Esophagus squamous epithelium (tissue), 5 donors: ENCODE measurements at regions not wholly inside any gene's neighbourhood (a gene's known extent, or its start where the extent isn't known, plus 50 kb on each side); places are given as distances from the start of the nearest gene placed in this dataset.

Source experiments
- DNase-seq: peaks from one replicate; lab custom pipeline; 2025; lab: John Stamatoyannopoulos, UW
- H3K27ac ChIP-seq, 4 donors: fragments of 200-600 bp; sonication (generic); one replicate each; pipeline ENCODE4 v1.5.1; 2016 to 2019; ENCODE audit warnings: mild to moderate bottlenecking in 1 of 4
- H3K27me3 ChIP-seq, 4 donors: fragments of 200-600 bp; sonication (generic); 1 replicate in 3 of 4; 2 replicates in 1 of 4; pipeline versions ENCODE4 v1.5.1 to v1.6.0; 2017 to 2021; ENCODE audit warnings: antibody characterized with exemption in 1 of 4
- H3K36me3 ChIP-seq, 3 donors: fragments of 200-600 bp; sonication (generic); one replicate each; pipeline ENCODE4 v1.5.1; 2016 to 2019
- H3K4me1 ChIP-seq, 3 donors: fragments of 200-600 bp; sonication (generic); one replicate each; pipeline ENCODE4 v1.5.1; 2017 to 2019
- H3K4me3 ChIP-seq, 4 donors: fragments of 200-600 bp; sonication (generic); 1 replicate in 3 of 4; 2 replicates in 1 of 4; pipeline ENCODE4 v1.5.1; 2016 to 2019; ENCODE audit warnings: mild to moderate bottlenecking in 2 of 4, moderate library complexity in 1 of 4
- H3K9me3 ChIP-seq, 3 donors: fragments of 200-600 bp; sonication (generic); one replicate each; pipeline ENCODE4 v1.5.1; 2016 to 2019
- POLR2A ChIP-seq, 4 donors: fragments of 450-650 bp; IDR thresholded peaks; one replicate each; pipeline ENCODE4 v1.6.1; 2017; ENCODE audit warnings: antibody characterized with exemption in 4 of 4, mild to moderate bottlenecking in 4 of 4, moderate library complexity in 3 of 4
- WGBS, 2 donors: methylation state at CpG; one replicate each; pipeline ENCODE4 v1.1.5; 2018; 5-methylcytosine and 5-hydroxymethylcytosine counted together
- intact Hi-C: fragments of 100-400 bp; cut with DNase I; formaldehyde crosslinking; loops from one replicate; pipeline ENCODE4 v1.15.0; 2022
- TF ChIP-seq, protein P1 (sequence below), 6 experiments: fragments of 450-650 bp in 4 of 6; fragments of 200-600 bp in 2 of 6; sonication (generic) in 2 of 6; IDR thresholded peaks; one replicate each; pipeline ENCODE4 v1.5.1; 2016 to 2019; ENCODE audit warnings: antibody characterized with exemption in 6 of 6, mild to moderate bottlenecking in 4 of 6, moderate library complexity in 4 of 6
- donor health status: DM: yes; HTN: yes; CAD: no.

DNA sequence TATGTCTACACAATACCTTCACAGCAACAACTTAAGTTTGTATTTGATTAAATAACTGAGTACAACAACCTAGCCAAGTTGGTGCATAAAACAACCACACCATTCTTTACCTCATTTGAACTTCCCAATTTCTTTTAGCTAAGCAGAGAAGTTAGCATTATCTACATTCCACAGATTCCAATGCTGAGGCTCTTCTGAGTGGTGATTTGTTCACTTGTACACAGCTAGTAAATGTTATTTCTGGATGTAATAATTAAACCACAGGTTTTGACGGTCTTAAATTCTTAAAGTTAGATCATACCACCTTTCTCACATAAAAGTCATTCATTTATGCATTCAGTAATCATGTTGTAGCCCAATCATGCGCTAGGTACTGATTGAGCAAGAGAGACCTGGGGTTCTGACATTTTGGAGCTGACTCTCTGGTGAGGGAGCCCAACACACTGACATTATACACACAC is 102.5 kb downstream of the SST start:
- intact Hi-C loops, result no loop called here
- Histone ChIP-seq H3K4me1 (no peaks in the 10 kb centered on the region), H3K4me3 (no peak overlapping the region), H3K36me3 (no peaks in the 10 kb centered on the region), H3K9me3 (no peaks in the 10 kb centered on the region), H3K27ac (no peak overlapping the region), H3K27me3 (peaks cover 0 to 16% (median 0%) of the 10 kb centered on the region in 4 donors)
- no peak for TF ChIP-seq POLR2A (IDR thresholded peaks at IDR 0.05)
- TF ChIP-seq, protein P1, sequence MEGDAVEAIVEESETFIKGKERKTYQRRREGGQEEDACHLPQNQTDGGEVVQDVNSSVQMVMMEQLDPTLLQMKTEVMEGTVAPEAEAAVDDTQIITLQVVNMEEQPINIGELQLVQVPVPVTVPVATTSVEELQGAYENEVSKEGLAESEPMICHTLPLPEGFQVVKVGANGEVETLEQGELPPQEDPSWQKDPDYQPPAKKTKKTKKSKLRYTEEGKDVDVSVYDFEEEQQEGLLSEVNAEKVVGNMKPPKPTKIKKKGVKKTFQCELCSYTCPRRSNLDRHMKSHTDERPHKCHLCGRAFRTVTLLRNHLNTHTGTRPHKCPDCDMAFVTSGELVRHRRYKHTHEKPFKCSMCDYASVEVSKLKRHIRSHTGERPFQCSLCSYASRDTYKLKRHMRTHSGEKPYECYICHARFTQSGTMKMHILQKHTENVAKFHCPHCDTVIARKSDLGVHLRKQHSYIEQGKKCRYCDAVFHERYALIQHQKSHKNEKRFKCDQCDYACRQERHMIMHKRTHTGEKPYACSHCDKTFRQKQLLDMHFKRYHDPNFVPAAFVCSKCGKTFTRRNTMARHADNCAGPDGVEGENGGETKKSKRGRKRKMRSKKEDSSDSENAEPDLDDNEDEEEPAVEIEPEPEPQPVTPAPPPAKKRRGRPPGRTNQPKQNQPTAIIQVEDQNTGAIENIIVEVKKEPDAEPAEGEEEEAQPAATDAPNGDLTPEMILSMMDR (IDR thresholded peaks at IDR 0.05), result no peak
- no peak for DNase-seq
- WGBS, 2 donors, result 48 to 57% methylated on average over 2 of the region's 2 CpGs

DNA sequence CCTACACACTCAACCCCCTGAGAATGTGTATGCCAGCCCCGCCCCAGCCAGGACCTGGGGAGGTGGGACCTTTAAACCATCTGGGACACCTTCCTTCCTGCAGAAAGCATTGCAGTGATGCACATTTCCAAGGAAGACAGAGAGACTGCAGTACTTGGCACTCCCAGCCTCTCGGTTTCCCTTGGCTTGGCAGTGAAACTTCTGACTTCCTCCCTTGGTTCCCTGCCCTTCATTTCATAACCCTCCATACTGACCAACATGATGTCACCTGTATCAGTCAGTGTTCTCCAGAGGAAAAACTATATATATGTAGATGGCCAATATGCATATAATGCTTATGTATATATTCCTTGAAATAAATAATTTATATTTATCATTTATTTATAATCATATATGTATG is 103.2 kb downstream of the SST start:
- Histone ChIP-seq H3K27me3 (peaks cover 0 to 16% (median 0%) of the 10 kb centered on the region in 4 donors), H3K4me3 (no peak overlapping the region), H3K36me3 (no peaks in the 10 kb centered on the region), H3K4me1 (no peaks in the 10 kb centered on the region), H3K27ac (no peak overlapping the region), H3K9me3 (no peaks in the 10 kb centered on the region)
- WGBS, 2 donors, result 40 to 42% methylated on average over 2 of the region's 2 CpGs
- DNase-seq, result no peak
- intact Hi-C loops, result no loop called here
- TF ChIP-seq, protein P1 (IDR thresholded peaks at IDR 0.05), result no peak
- TF ChIP-seq POLR2A (IDR thresholded peaks at IDR 0.05), result no peak

DNA sequence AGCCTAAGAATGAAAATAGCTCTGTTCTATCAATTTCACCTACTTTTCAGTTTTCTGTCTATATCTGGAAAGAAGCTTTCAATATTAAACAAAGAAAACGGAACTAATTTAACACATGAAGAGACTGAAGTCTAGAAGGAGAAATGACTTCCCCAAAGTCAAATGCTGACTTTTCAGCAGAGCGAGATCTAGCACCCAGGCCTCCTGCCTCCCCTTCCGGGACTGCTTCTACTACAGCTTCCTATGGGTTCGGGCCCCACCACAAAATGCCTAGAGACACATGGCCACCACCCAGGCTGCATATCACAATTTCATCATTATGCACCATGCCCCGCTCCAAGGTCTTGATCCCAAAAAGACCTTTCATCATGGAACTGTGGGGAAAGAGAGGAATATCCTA is 104.5 kb downstream of the SST start:
- TF ChIP-seq POLR2A (IDR thresholded peaks at IDR 0.05), result no peak
- TF ChIP-seq, protein P1 (IDR thresholded peaks at IDR 0.05), result no peak
- intact Hi-C loops, result no loop called here
- H3K4me1 ChIP-seq, result no peaks in the 10 kb centered on the region
- no peak overlapping the region for H3K27ac ChIP-seq
- WGBS, 2 donors, result 88 to 90% methylated on average over 5 of the region's 5 CpGs
- no peak for DNase-seq
- peaks cover 0 to 16% (median 0%) of the 10 kb centered on the region in 4 donors for H3K27me3 ChIP-seq
- no peak overlapping the region for H3K4me3 ChIP-seq
- H3K36me3 ChIP-seq, result no peaks in the 10 kb centered on the region
- H3K9me3 ChIP-seq, result no peaks in the 10 kb centered on the region

DNA sequence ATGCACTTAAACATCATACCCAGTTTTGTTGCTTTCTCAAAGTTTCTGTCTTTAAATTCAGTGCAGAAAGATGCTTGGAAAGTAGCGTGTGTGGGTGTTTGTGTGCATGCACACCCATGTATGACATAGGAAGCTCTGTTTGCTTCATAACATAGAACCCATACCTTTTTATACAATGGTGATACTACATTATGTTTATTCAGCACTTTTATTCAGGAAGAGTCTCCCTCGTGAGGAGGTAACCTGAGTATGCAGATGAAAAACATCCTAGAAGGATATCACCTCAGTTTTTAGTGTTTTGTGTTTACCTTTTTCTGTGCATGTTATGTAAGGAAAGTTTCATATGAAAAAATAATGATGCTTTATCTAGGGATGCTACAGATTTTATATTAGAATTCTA is 111.2 kb downstream of the SST start:
- no peaks in the 10 kb centered on the region for H3K4me1 ChIP-seq
- TF ChIP-seq, protein P1 (IDR thresholded peaks at IDR 0.05), result no peak
- TF ChIP-seq POLR2A (IDR thresholded peaks at IDR 0.05), result no peak
- H3K27me3 ChIP-seq, result peaks cover 0 to under 1% (median 0%) of the 10 kb centered on the region in 4 donors
- no peaks in the 10 kb centered on the region for H3K9me3 ChIP-seq
- no peaks in the 10 kb centered on the region for H3K36me3 ChIP-seq
- DNase-seq, result no peak
- intact Hi-C loops, result no loop called here
- no peak overlapping the region for H3K27ac ChIP-seq
- WGBS, 2 donors, result 65 to 73% methylated on average over 2 of the region's 2 CpGs
- H3K4me3 ChIP-seq, result no peak overlapping the region

DNA sequence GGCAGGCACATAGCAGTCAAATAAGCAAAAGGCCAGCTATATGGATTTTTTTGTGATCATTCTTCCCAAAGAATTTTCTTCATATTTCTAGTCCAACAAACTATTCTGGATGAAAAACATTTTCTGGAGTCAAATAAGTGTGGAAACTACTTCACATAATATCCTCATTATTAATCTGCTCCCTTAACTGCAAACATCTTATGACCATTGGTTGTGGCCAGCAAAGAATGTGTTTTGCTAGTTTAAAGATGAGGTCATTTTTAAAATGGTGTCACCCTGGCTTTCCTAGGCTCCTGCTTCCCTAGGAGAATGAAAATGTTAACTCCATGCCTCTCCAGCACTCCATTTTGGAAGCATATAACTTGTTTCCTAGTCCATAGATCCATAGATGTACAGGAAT is 118.8 kb downstream of the SST start:
- Histone ChIP-seq H3K36me3 (no peaks in the 10 kb centered on the region), H3K4me3 (no peak overlapping the region), H3K9me3 (no peaks in the 10 kb centered on the region), H3K27me3 (peaks cover 0 to 21% (median 0%) of the 10 kb centered on the region in 4 donors), H3K4me1 (no peaks in the 10 kb centered on the region), H3K27ac (no peak overlapping the region)
- intact Hi-C loops, result no loop called here
- TF ChIP-seq POLR2A (IDR thresholded peaks at IDR 0.05), result no peak
- TF ChIP-seq, protein P1 (IDR thresholded peaks at IDR 0.05), result no peak
- DNase-seq, result no peak
